Erythroblast (primary cell): ENCODE measurements at regions not wholly inside any gene's neighbourhood (a gene's known extent, or its start where the extent isn't known, plus 50 kb on each side); places are given as distances from the start of the nearest gene placed in this dataset.

Experiments used
- GATA1 ChIP-seq: IDR thresholded peaks from 2 replicates; pipeline ENCODE4 v1.6.1; 2011; ENCODE audit warnings: low read depth, mild to moderate bottlenecking, control low read depth, low read length, moderate library complexity
- POLR2A ChIP-seq: IDR thresholded peaks from 2 replicates; pipeline ENCODE4 v1.6.1; 2011; ENCODE audit warnings: mild to moderate bottlenecking, low read length

DNA sequence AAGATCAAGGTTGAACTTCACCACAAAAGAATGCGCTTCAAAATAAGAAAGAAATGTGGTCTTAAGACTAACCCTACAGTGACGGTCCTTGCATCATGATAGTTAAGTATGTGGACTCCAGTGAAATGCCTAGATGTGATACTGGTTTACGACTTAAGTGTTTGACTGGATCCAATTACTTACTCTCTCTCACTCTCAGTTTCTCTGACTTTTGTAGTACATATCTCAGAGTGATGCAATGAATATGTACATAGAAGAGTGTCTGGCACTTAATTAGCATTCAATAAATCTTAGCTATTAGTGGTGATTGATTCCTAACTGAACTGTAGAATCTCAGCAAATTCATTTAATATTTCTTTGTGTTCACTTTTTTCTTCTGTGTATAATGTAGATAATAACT lies 411.7 kb upstream of the ITGA1 start:
- TF ChIP-seq POLR2A: no peak
- TF ChIP-seq GATA1: no peak
